Suprapubic skin (tissue), 4 donors: ENCODE measurements at regions not wholly inside any gene's neighbourhood (a gene's known extent, or its start where the extent isn't known, plus 50 kb on each side); places are given as distances from the start of the nearest gene placed in this dataset.
"Not testable (repeated sequence)": the region's sequence is repeated elsewhere in the genome, so short reads cannot be mapped to it uniquely, and the experiment has no call there.

ENCODE experiments used
- DNase-seq, 2 donors: peaks; one replicate each; pipeline ENCODE4 v3.0.0-alpha.2; 2019; ENCODE audit warnings: low spot score in 2 of 2
- H3K27ac ChIP-seq: fragments of 200-600 bp; sonication (generic); one replicate; pipeline ENCODE4 v1.5.1; 2019
- H3K27me3 ChIP-seq: fragments of 200-600 bp; sonication (generic); one replicate; pipeline ENCODE4 v1.5.1; 2019
- H3K36me3 ChIP-seq: fragments of 200-600 bp; sonication (generic); one replicate; pipeline ENCODE4 v1.5.1; 2019
- H3K4me1 ChIP-seq: fragments of 200-600 bp; sonication (generic); one replicate; pipeline ENCODE4 v1.5.1; 2019
- H3K4me3 ChIP-seq: fragments of 200-600 bp; sonication (generic); one replicate; pipeline ENCODE4 v1.5.1; 2019; ENCODE audit warnings: mild to moderate bottlenecking
- H3K9me3 ChIP-seq: fragments of 200-600 bp; sonication (generic); one replicate; pipeline ENCODE4 v1.5.1; 2019
- EP300 ChIP-seq: sonication (generic); formaldehyde crosslinking; IDR thresholded peaks from one replicate; pipeline ENCODE4 v1.6.1; 2017; ENCODE audit warnings: antibody characterized with exemption
- POLR2A ChIP-seq, 2 donors: fragments of 450-650 bp; IDR thresholded peaks; one replicate each; pipeline ENCODE4 v1.6.1; 2017; ENCODE audit warnings: antibody characterized with exemption in 2 of 2, mild to moderate bottlenecking in 2 of 2, moderate library complexity in 2 of 2
- POLR2AphosphoS5 ChIP-seq, 3 donors: sonication (generic); formaldehyde crosslinking; IDR thresholded peaks; one replicate each; pipeline ENCODE4 v1.6.1; 2017; ENCODE audit warnings: antibody characterized with exemption in 3 of 3
- WGBS: methylation state at CpG from one replicate; pipeline ENCODE4 v1.1.5; 2018; 5-methylcytosine and 5-hydroxymethylcytosine counted together
- TF ChIP-seq, protein P1 (sequence below), 2 donors: fragments of 200-600 bp in 1 of 2; fragments of 450-650 bp in 1 of 2; sonication (generic) in 1 of 2; IDR thresholded peaks; one replicate each; pipeline ENCODE4 v1.5.1; 2016 to 2019; ENCODE audit warnings: antibody characterized with exemption in 2 of 2, mild to moderate bottlenecking in 1 of 2, moderate library complexity in 1 of 2

DNA sequence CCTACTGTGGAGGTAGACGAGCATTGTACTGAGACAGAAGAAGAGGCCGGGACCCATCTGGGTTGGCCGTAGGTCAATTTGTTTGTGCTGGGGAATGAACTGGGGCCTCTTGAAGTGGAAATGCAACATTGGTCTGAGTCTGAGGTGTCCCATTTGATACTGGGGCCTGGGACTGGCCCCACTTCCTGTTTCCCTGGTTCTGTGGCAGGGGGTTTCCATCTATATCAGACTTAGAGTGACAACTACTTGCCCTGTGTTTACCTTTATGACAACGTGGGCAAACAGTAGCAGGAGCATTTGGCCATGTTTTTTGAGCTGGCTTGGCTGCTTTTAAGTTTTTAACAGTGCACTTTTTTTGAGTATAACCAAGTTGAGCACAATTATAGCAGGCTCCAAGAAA is 146.1 kb upstream of the NLGN4Y start:
- TF ChIP-seq POLR2A (IDR thresholded peaks at IDR 0.05) (no peak), EP300 (no peak)
- TF ChIP-seq, protein P1, sequence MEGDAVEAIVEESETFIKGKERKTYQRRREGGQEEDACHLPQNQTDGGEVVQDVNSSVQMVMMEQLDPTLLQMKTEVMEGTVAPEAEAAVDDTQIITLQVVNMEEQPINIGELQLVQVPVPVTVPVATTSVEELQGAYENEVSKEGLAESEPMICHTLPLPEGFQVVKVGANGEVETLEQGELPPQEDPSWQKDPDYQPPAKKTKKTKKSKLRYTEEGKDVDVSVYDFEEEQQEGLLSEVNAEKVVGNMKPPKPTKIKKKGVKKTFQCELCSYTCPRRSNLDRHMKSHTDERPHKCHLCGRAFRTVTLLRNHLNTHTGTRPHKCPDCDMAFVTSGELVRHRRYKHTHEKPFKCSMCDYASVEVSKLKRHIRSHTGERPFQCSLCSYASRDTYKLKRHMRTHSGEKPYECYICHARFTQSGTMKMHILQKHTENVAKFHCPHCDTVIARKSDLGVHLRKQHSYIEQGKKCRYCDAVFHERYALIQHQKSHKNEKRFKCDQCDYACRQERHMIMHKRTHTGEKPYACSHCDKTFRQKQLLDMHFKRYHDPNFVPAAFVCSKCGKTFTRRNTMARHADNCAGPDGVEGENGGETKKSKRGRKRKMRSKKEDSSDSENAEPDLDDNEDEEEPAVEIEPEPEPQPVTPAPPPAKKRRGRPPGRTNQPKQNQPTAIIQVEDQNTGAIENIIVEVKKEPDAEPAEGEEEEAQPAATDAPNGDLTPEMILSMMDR (IDR thresholded peaks at IDR 0.05) = no peak
- no peak for DNase-seq
- WGBS = no CpG with 5 or more reads among the region's 4 CpGs

DNA sequence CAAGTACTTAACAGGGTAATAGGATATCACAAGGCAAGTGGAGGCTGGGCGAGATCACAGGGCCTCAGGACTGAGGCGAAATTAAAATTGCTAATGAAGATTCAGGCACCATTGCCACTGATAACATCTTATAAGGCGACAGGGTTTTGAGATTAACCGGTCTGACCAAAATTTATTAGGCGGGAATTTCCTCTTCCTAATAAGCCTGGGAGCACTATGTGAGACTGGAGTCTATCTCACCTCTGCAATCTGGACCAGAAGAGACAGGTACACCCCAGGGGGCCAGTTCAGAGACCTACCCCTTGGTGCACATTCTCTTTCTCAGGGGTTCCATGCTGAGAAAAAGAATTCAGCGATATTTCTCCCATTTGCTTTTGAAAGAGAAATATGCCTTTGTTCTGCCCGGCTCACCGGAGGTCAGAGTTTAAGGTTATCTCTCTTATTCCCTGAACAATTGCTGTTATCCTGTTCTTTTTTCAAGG is 113.7 kb upstream of the NLGN4Y start:
- WGBS = no CpG with 5 or more reads among the region's 8 CpGs
- not testable (repeated sequence) for DNase-seq, H3K4me3 ChIP-seq, H3K9me3 ChIP-seq, H3K36me3 ChIP-seq, H3K27ac ChIP-seq, H3K27me3 ChIP-seq, H3K4me1 ChIP-seq

More for the DNA sequence above, 146.1 kb upstream of the NLGN4Y start:
- Histone ChIP-seq H3K27ac (no peak overlapping the region), H3K4me1 (no peaks in the 10 kb centered on the region), H3K4me3 (no peak overlapping the region), H3K36me3 (no peaks in the 10 kb centered on the region), H3K9me3 (no peaks in the 10 kb centered on the region), H3K27me3 (no peaks in the 10 kb centered on the region)

DNA sequence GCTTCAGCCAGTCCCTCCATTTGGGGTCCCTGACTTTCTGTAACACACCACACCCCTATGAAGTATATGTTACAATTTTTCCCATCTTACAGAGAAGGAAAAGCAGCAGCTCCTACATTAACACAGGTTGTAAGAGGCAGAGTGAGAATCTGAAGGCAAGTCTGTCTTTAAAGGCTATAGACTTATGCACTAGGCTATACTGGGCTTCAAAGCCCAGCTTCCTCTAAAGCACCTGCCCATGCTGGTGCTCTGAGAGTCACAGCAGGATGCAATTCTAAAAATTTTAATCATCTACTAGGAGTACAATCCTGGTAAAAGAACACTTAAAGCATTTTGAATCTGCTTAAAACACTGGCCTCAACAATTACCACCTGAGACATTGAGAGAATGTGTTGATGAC is 113.0 kb upstream of the NLGN4Y start:
- TF ChIP-seq, protein P1 (IDR thresholded peaks at IDR 0.05) = no peak
- TF ChIP-seq POLR2AphosphoS5 (IDR thresholded peaks at IDR 0.05) = no peak
- TF ChIP-seq POLR2A (IDR thresholded peaks at IDR 0.05) = no peak
- no peak for TF ChIP-seq EP300
- Histone ChIP-seq H3K36me3 (no peaks in the 10 kb centered on the region), H3K9me3 (no peaks in the 10 kb centered on the region), H3K4me1 (no peaks in the 10 kb centered on the region), H3K27me3 (no peaks in the 10 kb centered on the region), H3K4me3 (no peak overlapping the region), H3K27ac (no peak overlapping the region)
- no peak for DNase-seq

DNA sequence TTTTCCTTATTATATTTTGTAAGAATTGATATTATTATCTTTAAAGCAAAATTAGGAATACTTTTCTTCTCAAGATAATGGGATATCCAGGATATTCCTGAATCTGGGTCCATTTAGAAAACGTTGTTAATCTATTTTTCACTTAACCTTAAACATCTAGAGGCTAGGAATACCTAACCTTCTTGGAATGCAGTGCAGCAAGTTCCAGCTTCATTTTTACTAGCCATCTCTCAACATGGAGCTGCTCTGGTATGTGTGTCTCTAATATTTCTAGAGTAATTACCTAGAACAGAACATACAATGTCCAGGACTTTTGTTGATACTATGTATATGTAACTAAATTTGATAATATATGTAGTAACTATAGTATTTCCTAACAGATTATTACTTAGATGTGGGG is 87.8 kb upstream of the NLGN4Y start:
- no peak overlapping the region for H3K4me3 ChIP-seq
- DNase-seq = no peak
- no peaks in the 10 kb centered on the region for H3K36me3 ChIP-seq
- no peaks in the 10 kb centered on the region for H3K27me3 ChIP-seq
- no CpG with 5 or more reads among the region's 1 CpG for WGBS
- no peaks in the 10 kb centered on the region for H3K4me1 ChIP-seq
- H3K27ac ChIP-seq = no peak overlapping the region
- no peaks in the 10 kb centered on the region for H3K9me3 ChIP-seq
- TF ChIP-seq POLR2A (IDR thresholded peaks at IDR 0.05) = no peak
- TF ChIP-seq POLR2AphosphoS5 (IDR thresholded peaks at IDR 0.05) = no peak
- TF ChIP-seq, protein P1 (IDR thresholded peaks at IDR 0.05) = no peak
- no peak for TF ChIP-seq EP300

DNA sequence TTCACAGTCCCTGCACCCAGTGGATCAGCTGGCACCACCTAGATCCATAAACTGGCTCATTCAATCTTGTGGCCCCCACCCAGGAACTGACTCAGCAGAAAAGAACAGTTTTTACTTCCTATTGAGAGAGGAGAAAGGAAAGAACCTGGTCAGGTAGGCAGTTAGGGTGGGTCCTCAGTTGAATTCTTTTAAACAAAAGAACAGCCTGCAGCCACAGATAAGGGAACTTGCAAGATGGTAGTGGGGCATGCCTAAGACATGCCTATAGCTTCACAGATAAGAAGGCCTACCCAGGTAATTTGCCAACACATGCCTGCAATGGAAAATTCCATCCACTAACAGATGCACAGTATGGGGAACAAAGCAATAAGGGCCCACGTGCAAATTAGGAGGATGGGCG is 86.7 kb upstream of the NLGN4Y start:
- no peak for DNase-seq
- H3K4me3 ChIP-seq = no peak overlapping the region
- no peaks in the 10 kb centered on the region for H3K27me3 ChIP-seq
- no peak overlapping the region for H3K27ac ChIP-seq
- WGBS = no CpG with 5 or more reads among the region's 2 CpGs
- no peaks in the 10 kb centered on the region for H3K9me3 ChIP-seq
- no peak for TF ChIP-seq POLR2AphosphoS5 (IDR thresholded peaks at IDR 0.05)
- no peak for TF ChIP-seq EP300
- TF ChIP-seq, protein P1 (IDR thresholded peaks at IDR 0.05) = no peak
- no peak for TF ChIP-seq POLR2A (IDR thresholded peaks at IDR 0.05)
- no peaks in the 10 kb centered on the region for H3K4me1 ChIP-seq
- H3K36me3 ChIP-seq = no peaks in the 10 kb centered on the region

DNA sequence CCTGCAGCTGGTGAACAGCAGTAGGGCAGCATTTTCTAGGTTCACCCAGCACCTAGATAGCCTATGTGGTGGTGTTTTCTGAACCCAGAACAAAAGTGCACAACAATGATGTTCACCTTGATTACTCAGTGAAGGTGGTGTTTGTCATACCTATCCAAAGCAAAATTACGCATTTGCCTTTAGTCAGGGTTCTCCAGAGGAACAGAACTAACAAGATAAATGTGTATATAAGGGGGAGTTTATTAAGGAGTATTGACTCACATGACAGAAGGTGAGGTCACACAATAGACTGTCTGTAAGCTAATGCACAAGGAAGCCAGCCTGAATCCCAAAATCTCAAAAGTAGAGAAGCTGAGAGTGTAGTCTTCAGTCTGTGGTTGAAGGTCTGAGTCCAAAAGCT is 85.9 kb upstream of the NLGN4Y start:
- Histone ChIP-seq H3K4me3 (no peak overlapping the region), H3K27me3 (no peaks in the 10 kb centered on the region), H3K9me3 (no peaks in the 10 kb centered on the region), H3K36me3 (no peaks in the 10 kb centered on the region), H3K4me1 (no peaks in the 10 kb centered on the region), H3K27ac (no peak overlapping the region)
- no peak for TF ChIP-seq POLR2AphosphoS5 (IDR thresholded peaks at IDR 0.05)
- TF ChIP-seq, protein P1 (IDR thresholded peaks at IDR 0.05) = no peak
- TF ChIP-seq EP300 = no peak
- TF ChIP-seq POLR2A (IDR thresholded peaks at IDR 0.05) = no peak
- no CpG with 5 or more reads among the region's 1 CpG for WGBS
- DNase-seq = no peak
